NCI-H748 treated with DMSO at 0.1 percent for 48 hours (cell line): ENCODE measurements at regions not wholly inside any gene's neighbourhood (a gene's known extent, or its start where the extent isn't known, plus 50 kb on each side); places are given as distances from the start of the nearest gene placed in this dataset.
"Not testable (repeated sequence)": the region's sequence is repeated elsewhere in the genome, so short reads cannot be mapped to it uniquely, and the experiment has no call there.

Source experiments
- DNase-seq: peaks from one replicate; lab custom pipeline; 2025; lab: John Stamatoyannopoulos, UW

- no peak for DNase-seq
Observed at GRCh38 chr10:20616056-20616671, 280.9 kb downstream of the NEBL start.

- DNase-seq = no peak
Observed at GRCh38 chr10:20615395-20615794, 281.7 kb downstream of the NEBL start.

- DNase-seq = no peak
Observed at GRCh38 chr10:20614911-20615310, 282.2 kb downstream of the NEBL start.

DNA sequence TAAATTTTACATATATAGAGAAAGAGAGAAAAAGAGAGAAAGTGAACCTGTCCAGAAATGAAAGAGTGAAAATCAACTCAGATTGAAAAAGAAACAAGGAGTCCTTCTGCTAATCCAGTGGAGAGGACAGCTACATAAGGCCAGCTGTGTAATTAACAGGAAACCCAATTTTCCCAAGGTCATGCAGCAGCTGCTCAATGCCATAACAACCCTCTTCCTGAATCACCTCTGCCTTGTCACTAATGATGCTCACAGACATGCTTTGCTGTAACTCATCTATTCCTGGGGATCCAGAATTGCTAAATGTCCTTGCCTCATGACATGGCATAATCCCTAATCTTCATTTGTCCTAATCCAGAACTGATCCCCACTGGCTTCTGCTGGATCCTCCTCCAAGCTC lies 288.6 kb downstream of the NEBL start:
- DNase-seq = no peak

GRCh38 chr10:20606985-20607384 lies 290.1 kb downstream of the NEBL start:
- no peak for DNase-seq

DNA sequence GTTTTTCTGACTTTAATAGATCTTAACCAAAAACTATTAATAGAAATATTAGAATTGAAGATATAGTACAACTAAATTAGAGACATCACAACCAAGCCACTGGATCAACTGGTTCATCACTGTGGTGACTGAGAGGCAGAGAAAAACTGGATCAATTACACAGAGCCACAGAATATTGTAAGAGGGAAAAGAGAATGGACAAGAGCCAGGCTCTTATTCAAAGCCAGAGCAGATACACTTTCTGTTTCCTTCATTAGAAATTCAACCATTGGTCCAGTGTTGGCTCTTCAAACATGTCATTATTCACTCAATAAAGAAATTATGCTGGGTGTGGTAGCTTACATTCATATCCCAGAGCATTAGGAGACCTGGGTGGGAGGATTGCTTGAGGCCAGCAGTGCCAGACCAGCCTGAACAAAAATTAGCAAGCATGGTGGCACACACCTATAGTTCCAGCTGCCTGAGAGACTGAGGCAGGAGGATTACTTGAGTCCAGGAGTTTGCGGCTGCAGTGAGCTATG lies 295.1 kb downstream of the NEBL start:
- peak; percentile 51 for DNase-seq

DNA sequence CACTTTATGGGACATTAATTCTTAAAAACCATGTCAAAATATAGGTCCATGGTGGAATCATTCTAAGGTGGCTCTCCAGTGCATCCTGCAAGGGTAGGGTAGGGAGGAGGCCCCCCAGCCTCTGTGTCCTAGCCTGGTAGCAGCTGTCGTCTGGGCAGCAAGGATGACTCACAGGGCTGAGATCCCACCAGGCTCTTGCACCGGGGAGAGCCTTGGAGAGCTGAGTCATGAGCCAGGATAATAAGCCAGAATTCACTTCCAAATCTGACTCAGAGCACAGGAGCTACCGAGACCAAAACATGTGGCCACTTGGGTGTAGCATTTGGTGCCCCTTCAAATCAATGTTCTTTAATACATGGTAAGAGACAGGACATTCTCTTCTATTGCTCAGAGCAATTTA lies 298.5 kb downstream of the NEBL start:
- no peak for DNase-seq

DNA sequence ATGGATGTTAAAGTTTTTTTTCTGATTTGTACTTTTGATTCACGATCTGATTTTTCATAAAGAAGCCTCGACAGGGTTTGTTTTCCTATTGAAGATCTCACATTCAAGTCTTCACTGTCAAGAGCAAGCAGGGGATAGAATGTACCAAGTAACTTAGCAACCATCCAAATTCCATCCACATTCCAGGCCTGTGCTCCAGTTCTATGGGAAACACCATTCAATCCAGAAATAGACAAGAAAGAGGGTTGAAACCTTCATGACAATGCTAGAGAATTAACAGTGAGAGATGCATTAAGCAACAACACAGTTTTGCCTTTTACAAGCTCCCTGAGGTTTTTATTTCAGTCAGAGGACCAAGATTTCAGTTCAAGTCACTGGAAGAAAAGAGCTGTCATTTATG lies 300.2 kb downstream of the NEBL start:
- no peak for DNase-seq

DNA sequence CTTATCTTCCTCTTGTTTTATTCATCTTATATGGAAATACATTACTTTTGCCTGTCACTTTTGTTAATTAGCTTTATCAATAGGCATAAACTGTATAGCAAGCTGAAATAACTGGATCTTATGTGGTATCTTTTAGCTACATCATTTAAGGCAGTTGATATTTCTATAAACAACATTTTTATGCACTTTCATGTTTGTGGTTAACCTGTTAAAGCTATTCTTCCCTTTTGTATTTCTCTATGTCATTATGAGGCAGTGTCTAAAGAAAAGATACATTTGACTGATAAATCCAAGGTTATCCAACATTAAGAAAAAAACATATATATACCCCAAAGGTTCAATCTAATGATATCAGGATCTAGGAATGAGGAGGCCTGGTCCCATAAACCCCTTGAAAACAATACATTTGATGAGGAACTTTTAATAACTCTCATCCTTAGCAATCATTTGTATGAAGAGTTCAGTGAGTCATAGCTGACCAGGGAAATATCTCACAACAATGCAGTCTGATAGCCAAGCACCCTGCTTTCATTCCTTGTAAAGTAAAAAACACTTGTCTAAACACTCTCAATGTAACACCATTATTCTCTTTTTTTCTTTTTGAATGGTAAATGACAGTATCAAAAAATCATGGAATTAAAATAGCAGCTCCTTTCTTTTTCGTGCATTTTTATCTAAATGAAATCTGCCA lies 300.9 kb downstream of the NEBL start:
- no peak for DNase-seq

GRCh38 chr10:20593649-20594048 lies 303.5 kb downstream of the NEBL start:
- DNase-seq = no peak

DNA sequence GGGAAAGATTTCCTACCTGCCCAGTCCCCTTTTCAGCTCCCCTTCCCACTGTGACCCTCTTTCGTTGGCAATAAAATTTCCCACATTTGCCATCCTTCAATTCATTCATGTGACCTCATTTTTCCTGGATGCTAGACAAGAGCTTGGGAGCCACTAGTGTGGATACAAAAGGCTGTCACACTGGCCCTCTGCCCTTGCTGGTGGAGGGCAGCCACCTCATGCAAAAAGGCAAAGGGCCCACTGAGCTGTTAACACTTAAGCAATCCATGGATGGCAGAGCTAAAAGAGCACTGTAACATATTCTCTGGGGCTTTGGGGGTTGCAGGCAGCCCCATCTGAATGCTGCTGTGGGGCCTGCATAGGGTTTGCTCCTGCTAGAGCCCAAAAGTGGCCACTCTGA lies 315.1 kb downstream of the NEBL start:
- DNase-seq = no peak

DNA sequence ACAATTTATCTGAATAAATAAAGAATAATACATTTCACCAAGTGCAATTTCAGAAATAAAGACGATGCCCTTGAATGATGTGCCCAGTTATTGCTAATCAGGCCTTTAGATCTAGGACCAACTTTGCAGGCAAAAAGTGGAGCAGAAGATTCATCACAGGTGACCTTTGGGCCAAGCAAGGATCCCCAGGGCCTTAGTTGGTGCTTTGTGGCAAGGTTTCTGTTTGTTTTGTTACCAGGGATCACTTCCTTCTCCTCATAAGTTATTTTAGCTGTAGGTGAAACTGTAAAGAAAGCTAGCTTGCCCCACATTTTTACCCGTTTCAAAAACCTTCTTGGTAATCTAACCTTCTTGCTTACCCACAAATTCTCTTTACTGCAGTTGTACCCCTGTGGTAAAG lies 323.2 kb downstream of the NEBL start:
- DNase-seq = no peak

GRCh38 chr10:20555990-20556389 lies 341.1 kb downstream of the NEBL start:
- not testable (repeated sequence) for DNase-seq

DNA sequence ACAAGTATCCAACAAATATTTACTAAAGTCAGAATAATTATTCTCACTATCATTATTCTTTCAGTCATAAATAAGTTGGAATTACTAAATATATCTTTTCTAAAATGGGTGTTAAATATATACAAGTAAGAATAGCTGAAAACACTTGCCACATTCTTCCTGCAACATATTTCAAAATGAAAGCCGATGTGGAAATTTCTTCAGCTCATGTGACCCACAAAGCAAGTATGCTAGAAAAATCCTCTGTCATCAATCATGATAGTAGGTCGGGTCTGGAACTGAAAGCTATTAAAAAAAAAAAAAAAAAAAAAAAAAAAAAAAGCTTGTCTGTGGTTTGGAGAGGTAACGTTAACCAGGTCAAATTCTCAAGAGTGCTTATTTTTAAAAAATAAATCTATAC lies 344.7 kb downstream of the NEBL start:
- no peak for DNase-seq

DNA sequence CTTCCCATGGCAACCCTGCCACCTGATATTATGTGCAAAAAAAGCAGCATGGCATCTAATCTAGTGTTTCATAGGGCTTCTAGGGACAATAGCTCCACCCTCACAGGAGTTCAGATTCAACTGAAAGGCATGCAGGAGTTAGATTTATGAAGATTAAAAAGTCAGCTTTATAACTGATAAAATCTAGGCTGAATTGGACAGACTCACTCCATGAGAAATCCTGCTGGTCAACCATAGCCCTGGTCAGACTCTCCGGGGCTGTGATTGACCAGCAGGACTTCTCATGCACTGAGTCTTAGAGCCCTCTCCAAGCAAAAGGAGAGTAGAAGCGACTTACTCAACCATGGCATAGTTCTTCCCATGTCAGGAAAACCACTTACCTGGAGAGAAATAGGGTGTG lies 345.4 kb downstream of the NEBL start:
- no peak for DNase-seq

- peak; percentile 1 for DNase-seq
Observed at GRCh38 chr10:20535897-20536881, 360.9 kb downstream of the NEBL start.

DNA sequence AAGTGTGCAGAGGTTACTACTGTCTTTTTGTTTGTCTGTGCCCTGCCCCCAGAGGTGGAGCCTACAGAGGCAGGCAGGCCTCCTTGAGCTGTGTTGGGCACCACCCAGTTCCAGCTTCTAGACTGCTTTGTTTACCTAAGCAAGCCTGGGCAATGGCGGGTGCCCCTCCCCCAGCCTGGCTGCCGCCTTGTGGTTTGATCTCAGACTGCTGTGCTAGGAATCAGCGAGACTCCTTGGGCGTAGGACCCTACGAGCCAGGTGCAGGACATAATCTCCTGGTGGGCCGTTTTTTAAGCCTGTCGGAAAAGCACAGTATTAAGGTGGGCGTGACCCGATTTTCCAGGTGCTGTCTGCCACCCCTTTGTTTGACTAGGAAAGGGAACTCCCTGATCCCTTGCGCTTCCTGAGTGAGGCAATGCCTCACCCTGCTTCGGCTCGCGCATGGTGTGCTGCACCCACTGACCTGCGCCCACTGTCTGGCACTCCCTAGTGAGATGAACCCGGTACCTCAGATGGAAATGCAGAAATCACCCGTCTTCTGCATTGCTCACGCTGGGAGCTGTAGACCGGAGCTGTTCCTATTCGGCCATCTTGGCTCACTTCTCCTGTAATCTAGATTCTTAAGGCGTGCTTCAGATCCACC lies 365.7 kb downstream of the NEBL start:
- not testable (repeated sequence) for DNase-seq

DNA sequence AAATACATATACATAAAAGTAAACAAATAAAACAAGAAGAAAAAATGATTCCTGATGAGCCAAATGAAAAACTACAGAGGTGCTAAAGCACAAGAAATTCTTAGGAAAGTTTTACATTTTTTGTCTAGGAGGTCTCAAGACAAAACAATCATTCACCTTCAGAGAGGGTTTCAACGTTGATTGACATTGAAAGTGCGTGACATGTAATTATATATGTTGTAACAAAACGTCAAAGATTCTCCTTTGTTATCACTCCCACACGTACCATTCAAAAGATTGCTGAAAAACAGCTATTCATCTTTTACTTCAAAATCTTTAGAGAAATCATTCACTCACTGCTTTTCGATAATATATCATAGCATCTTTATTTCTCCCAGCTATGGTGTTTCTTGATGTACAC lies 375.9 kb downstream of the NEBL start:
- DNase-seq = no peak

GRCh38 chr10:20515654-20516053 lies 381.5 kb downstream of the NEBL start:
- no peak for DNase-seq

DNA sequence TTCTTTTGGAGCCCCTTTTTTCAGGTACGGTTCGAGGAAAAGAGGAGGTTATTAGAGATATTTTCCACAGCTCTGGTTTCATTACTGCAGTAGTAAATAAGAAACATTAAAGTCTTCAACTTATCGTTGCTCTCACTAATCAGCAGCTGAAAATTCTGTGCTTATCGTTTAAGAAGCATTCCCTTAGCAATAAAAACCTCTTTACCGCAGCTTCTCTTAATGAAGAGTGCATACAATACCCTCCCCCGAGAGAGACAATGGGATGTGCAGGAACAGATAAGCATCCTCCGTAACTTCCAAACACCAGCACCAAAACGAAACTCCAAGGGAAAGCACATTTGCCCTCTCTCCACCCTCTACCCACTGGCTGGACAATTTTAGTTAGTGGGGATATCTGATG lies 384.5 kb downstream of the NEBL start:
- DNase-seq = no peak

- DNase-seq = no peak
Observed at GRCh38 chr10:20508921-20509320, 388.2 kb downstream of the NEBL start.
